ENCODE measurements at regions not wholly inside any gene's neighbourhood (a gene's known extent, or its start where the extent isn't known, plus 50 kb on each side); places are given as distances from the start of the nearest gene placed in this dataset.

DNA sequence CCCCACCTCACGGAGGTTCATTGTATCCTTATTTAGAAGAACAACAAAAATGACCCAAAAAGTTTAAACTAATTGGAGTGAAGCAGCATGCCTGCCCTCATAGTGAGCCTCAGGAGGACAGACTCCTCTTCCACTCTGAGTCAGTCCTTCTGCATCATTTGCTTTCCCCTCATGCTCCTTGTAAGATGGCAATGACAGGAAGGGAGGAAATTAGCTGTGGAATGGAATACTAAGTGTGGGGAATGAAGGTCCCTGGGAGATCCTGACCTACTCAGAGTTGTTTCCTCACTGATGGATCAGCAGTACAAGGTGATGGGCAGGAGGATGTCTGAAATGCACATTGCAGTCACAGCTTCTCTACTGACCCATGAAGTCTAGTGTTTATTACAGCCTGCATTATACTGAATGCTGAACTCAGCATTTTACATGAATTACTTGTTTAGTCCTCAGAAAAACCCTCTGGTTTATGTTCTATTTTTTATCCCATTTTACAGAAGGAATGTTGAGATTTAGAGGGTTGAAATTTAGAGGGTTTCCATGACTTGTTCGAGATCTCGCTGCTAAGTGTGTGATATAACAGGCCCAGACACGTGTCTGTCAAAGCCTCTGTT lies 212.0 kb upstream of the PCSK2 start:
- no peak overlapping the region for H3K4me3 ChIP-seq (replicated peaks; ENCODE audit: low read depth, low read length)
- no peak for DNase-seq (ENCODE audit: low read depth)
- TF ChIP-seq, protein P1, sequence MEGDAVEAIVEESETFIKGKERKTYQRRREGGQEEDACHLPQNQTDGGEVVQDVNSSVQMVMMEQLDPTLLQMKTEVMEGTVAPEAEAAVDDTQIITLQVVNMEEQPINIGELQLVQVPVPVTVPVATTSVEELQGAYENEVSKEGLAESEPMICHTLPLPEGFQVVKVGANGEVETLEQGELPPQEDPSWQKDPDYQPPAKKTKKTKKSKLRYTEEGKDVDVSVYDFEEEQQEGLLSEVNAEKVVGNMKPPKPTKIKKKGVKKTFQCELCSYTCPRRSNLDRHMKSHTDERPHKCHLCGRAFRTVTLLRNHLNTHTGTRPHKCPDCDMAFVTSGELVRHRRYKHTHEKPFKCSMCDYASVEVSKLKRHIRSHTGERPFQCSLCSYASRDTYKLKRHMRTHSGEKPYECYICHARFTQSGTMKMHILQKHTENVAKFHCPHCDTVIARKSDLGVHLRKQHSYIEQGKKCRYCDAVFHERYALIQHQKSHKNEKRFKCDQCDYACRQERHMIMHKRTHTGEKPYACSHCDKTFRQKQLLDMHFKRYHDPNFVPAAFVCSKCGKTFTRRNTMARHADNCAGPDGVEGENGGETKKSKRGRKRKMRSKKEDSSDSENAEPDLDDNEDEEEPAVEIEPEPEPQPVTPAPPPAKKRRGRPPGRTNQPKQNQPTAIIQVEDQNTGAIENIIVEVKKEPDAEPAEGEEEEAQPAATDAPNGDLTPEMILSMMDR (IDR thresholded peaks at IDR 0.05; ENCODE audit: low read length, missing control alignments), result no peak

DNA sequence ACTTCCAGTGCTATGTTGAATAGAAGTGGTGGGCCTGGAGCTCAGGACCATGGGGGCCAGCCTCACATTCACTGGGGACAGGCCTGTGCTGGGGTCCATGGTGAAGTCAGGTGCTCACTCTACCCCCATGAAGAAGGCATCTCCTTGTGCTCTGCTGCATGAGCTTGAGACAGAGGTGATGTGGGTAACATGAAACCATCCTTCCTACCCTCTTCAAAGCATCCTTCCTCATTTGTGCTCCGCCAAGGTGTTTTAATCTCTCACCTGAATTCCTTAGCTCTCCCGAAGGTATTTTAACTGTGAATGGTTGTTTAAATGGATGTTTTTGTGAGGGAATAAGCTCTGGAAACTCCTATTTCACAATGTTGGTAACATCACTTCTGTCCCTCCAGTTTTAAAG lies 209.6 kb upstream of the PCSK2 start:
- no peak for DNase-seq (ENCODE audit: low read depth)
- TF ChIP-seq, protein P1 (IDR thresholded peaks at IDR 0.05; ENCODE audit: low read length, missing control alignments), result no peak
- no peak overlapping the region for H3K4me3 ChIP-seq (replicated peaks; ENCODE audit: low read depth, low read length)

DNA sequence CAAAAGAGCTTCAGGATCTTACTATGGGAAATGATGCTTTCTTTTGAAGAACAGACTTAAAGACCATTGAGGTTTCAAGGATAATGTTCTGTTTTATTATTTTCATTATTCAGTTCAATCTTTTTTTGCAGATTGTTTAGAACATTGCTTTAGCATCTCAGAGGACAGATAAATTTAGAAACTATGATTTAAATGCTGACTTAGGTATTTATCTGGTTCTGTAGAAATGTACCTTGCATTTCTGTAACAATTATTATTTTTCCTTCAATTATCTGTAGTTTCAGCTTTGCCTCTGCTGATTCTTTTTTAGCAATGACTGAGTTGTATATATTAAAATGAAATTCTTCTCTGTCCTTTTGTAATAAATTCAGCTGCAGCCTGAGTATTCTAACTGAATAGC lies 205.4 kb upstream of the PCSK2 start:
- no peak for DNase-seq (ENCODE audit: low read depth)
- no peak overlapping the region for H3K4me3 ChIP-seq (replicated peaks; ENCODE audit: low read depth, low read length)
- TF ChIP-seq, protein P1 (IDR thresholded peaks at IDR 0.05; ENCODE audit: low read length, missing control alignments), result no peak

DNA sequence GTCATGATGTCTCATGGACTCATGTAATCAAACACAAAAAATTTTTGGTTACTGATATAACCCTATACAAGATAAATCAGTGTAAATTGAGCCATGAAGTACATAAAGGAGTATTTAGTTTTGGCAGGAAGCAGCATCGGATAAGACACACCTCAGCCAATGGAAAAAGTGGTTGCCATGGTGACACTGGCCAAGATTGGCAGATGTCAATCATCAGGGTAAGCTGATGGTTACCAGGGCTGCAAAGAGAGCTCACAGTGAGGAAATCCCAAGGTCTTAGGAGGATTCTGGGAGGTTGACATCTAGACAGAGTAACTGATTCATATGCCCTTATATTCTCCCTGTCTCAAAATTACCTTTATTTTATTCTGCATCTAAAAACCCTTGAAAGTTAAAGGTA lies 203.8 kb upstream of the PCSK2 start:
- no peak for DNase-seq (ENCODE audit: low read depth)
- TF ChIP-seq, protein P1 (IDR thresholded peaks at IDR 0.05; ENCODE audit: low read length, missing control alignments), result no peak

DNA sequence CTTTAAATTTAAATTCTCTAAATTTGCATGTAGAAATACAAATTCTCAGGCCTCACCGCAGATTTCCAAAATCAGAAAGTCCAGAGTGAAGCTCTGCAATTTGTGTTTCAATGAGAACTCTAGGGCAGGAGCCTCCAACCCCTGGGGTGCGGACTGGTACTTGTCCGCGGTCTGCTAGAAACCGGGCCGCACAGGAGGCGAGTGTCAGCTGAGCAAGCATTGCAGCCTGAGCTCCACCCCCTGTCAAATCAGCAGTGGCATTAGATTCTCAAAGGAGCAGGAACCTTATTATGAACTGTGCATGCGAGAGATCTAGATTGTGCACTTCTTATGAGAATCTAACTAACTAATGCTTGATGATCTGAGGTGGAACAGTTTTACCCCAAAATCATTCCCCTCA lies 203.0 kb upstream of the PCSK2 start:
- no peak for DNase-seq (ENCODE audit: low read depth)
- H3K4me3 ChIP-seq (replicated peaks; ENCODE audit: low read depth, low read length), result no peak overlapping the region
- TF ChIP-seq, protein P1 (IDR thresholded peaks at IDR 0.05; ENCODE audit: low read length, missing control alignments), result no peak

More for the DNA sequence above, 203.8 kb upstream of the PCSK2 start:
- H3K4me3 ChIP-seq (replicated peaks; ENCODE audit: low read depth, low read length), result no peak overlapping the region

DNA sequence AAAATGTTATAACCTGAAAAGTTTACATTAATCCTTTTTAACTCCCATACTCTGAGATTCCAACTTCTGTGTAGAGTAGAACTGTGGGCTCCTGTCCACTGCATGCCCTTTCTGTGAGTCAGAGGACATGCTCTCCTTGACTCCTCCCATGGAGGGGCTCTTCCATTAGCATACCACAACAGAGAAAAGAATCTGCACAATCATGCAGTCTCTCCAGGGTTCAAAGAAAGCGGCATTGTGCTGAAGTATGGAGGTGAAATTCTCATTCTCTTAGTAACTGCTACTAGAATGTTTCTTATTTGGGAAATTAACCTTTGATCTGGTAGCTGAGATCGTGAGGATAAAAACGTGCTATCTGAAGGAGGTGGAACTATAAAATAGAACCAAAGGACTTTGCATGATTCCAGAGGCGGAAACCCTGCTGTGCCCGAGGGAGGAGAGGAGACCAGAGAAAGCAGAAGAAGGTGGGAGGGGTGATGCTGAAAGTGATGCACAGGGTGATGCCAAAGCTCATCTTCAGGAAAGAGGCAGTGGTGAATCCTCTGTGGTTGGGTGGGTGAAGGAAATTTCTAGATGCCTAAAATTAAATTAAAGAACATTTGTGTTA lies 202.2 kb upstream of the PCSK2 start:
- DNase-seq (ENCODE audit: low read depth), result no peak
- H3K4me3 ChIP-seq (replicated peaks; ENCODE audit: low read depth, low read length), result no peak overlapping the region
- TF ChIP-seq, protein P1 (IDR thresholded peaks at IDR 0.05; ENCODE audit: low read length, missing control alignments), result no peak

DNA sequence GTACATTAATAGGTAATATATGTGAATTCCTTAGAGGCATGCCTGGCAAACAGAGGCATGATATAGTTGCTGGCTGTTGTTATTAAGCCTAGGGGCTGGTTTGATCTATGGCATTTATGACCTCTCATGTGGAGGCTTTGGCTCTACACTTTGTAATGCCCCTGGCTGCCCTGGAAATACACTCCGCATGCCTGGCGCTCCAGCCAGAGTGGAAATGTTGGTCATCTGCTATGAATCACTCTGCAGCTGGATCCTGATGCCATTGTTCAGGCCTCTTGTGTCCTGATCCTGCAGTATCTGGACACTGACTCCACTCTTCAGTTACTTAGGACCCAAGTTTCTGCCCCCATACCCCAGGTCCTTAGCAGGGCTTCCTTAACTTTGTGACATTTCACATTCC lies 200.5 kb upstream of the PCSK2 start:
- TF ChIP-seq, protein P1 (IDR thresholded peaks at IDR 0.05; ENCODE audit: low read length, missing control alignments), result no peak
- H3K4me3 ChIP-seq (replicated peaks; ENCODE audit: low read depth, low read length), result no peak overlapping the region
- no peak for DNase-seq (ENCODE audit: low read depth)
